HepG2 (cell line): ENCODE measurements at regions not wholly inside any gene's neighbourhood (a gene's known extent, or its start where the extent isn't known, plus 50 kb on each side); places are given as distances from the start of the nearest gene placed in this dataset.

Experiments used
- ATAC-seq: fragments of 200-7000 bp; cut with Tn5 transposase; 3 replicates; pipeline ENCODE4 v1.9.1; 2020; ENCODE audit warnings: mild to moderate bottlenecking, moderate library complexity
- BruUV-seq: library from RNA; stranded (reverse); fragments of 400-500 nt; replicated peaks from 2 replicates; lab custom pipeline; 2021; lab: Mats Ljungman, UMichigan
- CTCF ChIA-PET: fragments of 300-600 bp; formaldehyde crosslinking; extraction: SDS; loops from one replicate; lab custom pipeline; 2021; ENCODE audit warnings: low total read pairs, inconsistent platforms, low intra/inter-chr PET ratio; lab: Yijun Ruan, JAX
- POLR2A ChIA-PET: fragments of 350-600 bp; sonication (Branson Sonifier 250); formaldehyde crosslinking; loops from one replicate; lab custom pipeline; 2020; ENCODE audit warnings: antibody characterized with exemption, inconsistent platforms; lab: Yijun Ruan, JAX
- DNase-seq: peaks from one replicate; pipeline ENCODE4 v3.0.0-alpha.2; 2015; ENCODE audit warnings: low spot score
- FAIRE-seq: peaks from 3 replicates; lab custom pipeline; 2011; peaks lifted over from hg19 to GRCh38; lab: Jason Lieb, UNC
- H2AFZ ChIP-seq: one replicate; pipeline ENCODE4 v1.6.1; 2011; ENCODE audit warnings: low read length, inconsistent platforms
- H3K27ac ChIP-seq: fragments of 300-600 bp; 3 replicates; pipeline ENCODE4 v1.8.0; 2011; ENCODE audit warnings: mixed run types, mild to moderate bottlenecking, mixed read lengths, low read length, inconsistent platforms; ENCODE audit not compliant: insufficient read depth; ENCODE audit errors: extremely low read length
- H3K27me3 ChIP-seq, 2 experiments: fragments of 200-600 bp in 1 of 2; 2 replicates in 1 of 2; 3 replicates in 1 of 2; pipeline versions ENCODE4 v1.6.0 to v1.8.0; 2011; ENCODE audit warnings: low read length in 2 of 2, mild to moderate bottlenecking in 2 of 2, moderate library complexity in 2 of 2, inconsistent platforms in 1 of 2; ENCODE audit not compliant: insufficient read depth in 2 of 2, control insufficient read depth in 1 of 2
- H3K36me3 ChIP-seq, 2 experiments: fragments of 200-600 bp in 1 of 2; replicated peaks in 1 of 2; 2 replicates in 1 of 2; 3 replicates in 1 of 2; pipeline versions ENCODE4 v1.5.1 to v1.8.0; 2011; ENCODE audit warnings: low read length in 2 of 2, inconsistent platforms in 1 of 2; ENCODE audit not compliant: insufficient read depth in 2 of 2, control insufficient read depth in 1 of 2
- H3K4me1 ChIP-seq: 2 replicates; pipeline ENCODE4 v1.5.1; 2012; ENCODE audit warnings: low read length, inconsistent platforms; ENCODE audit not compliant: insufficient read depth
- H3K4me2 ChIP-seq: 2 replicates; pipeline ENCODE4 v1.6.0; 2011; ENCODE audit warnings: low read depth, low read length, inconsistent platforms
- H3K4me3 ChIP-seq, 3 experiments: fragments of 200-600 bp in 1 of 3; sonication (generic), shearing (Covaris generic) in 1 of 3; replicated peaks in 1 of 3; 2 replicates each; pipeline ENCODE4 v1.5.1; 2011 to 2016; ENCODE audit warnings: low read length in 3 of 3, inconsistent platforms in 2 of 3, low read depth in 2 of 3, mild to moderate bottlenecking in 2 of 3, control low read depth in 1 of 3, mixed read lengths in 1 of 3; ENCODE audit not compliant: insufficient read depth in 1 of 3
- H3K79me2 ChIP-seq: one replicate; pipeline ENCODE4 v1.6.1; 2011; ENCODE audit warnings: low read length, inconsistent platforms; ENCODE audit not compliant: insufficient read depth
- H3K9ac ChIP-seq: 2 replicates; pipeline ENCODE4 v1.6.0; 2011; ENCODE audit warnings: mild to moderate bottlenecking, low read depth, low read length, inconsistent platforms; ENCODE audit not compliant: insufficient read depth
- H3K9me3 ChIP-seq: 2 replicates; pipeline ENCODE4 v1.5.1; 2012; ENCODE audit warnings: mild to moderate bottlenecking, low read length
- H4K20me1 ChIP-seq: 2 replicates; pipeline ENCODE4 v1.6.0; 2011; ENCODE audit warnings: inconsistent platforms, mild to moderate bottlenecking, low read length, moderate library complexity; ENCODE audit not compliant: insufficient read depth
- KLF13 ChIP-seq: sonication (generic); formaldehyde crosslinking; IDR thresholded peaks from 2 replicates; pipeline ENCODE4 v1.4.0; 2020; ENCODE audit warnings: mild to moderate bottlenecking, missing genetic modification reagents
- TCF12 ChIP-seq, 2 experiments: fragments of 450-650 bp in 1 of 2; sonication (generic) in 1 of 2; formaldehyde crosslinking in 1 of 2; IDR thresholded peaks; 2 replicates each; pipeline versions ENCODE4 v1.6.1 to v1.8.0; 2017 to 2022; ENCODE audit warnings: antibody characterized with exemption in 1 of 2, mild to moderate bottlenecking in 1 of 2, missing genetic modification reagents in 1 of 2, moderate library complexity in 1 of 2
- ZNF605 ChIP-seq: sonication (generic); formaldehyde crosslinking; IDR thresholded peaks from 2 replicates; pipeline ENCODE4 v1.8.0; 2022; ENCODE audit warnings: mild to moderate bottlenecking, missing genetic modification reagents
- ZNF674 ChIP-seq: sonication (generic); formaldehyde crosslinking; IDR thresholded peaks from 2 replicates; pipeline ENCODE4 v1.5.0; 2020; ENCODE audit warnings: low read depth, mild to moderate bottlenecking, missing genetic modification reagents
- ZNF746 ChIP-seq: sonication (generic); formaldehyde crosslinking; IDR thresholded peaks from 2 replicates; pipeline ENCODE4 v1.8.0; 2022; ENCODE audit warnings: mild to moderate bottlenecking, missing genetic modification reagents
- ZNF777 ChIP-seq: sonication (generic); formaldehyde crosslinking; IDR thresholded peaks from 2 replicates; pipeline ENCODE4 v1.4.0; 2020; ENCODE audit warnings: missing genetic modification reagents
- ZNF816 ChIP-seq: sonication (generic); formaldehyde crosslinking; IDR thresholded peaks from 2 replicates; pipeline ENCODE4 v1.8.0; 2022; ENCODE audit warnings: missing genetic modification reagents, mild to moderate bottlenecking, borderline replicate concordance
- WGBS: methylation state at CpG from one replicate; pipeline ENCODE4 v1.1.6; 2017; ENCODE audit warnings: low lambda C conversion rate; 5-methylcytosine and 5-hydroxymethylcytosine counted together
- in situ Hi-C: cut with HindIII; loops from 2 replicates; pipeline ENCODE4 v1.10.0; 2017; ENCODE audit warnings: low pct_unique_long_range_greater_than_20kb; ENCODE audit not compliant: extremely low pct_ligation_motif_present
- intact Hi-C: fragments of 100-400 bp; cut with micrococcal nuclease; formaldehyde crosslinking; loops from one replicate; pipeline ENCODE4 v1.10.0; 2022; ENCODE audit not compliant: unreplicated experiment
- TF ChIP-seq, protein P1 (sequence below): sonication (generic); formaldehyde crosslinking; conservative IDR thresholded peaks from 2 replicates; pipeline ENCODE4 v1.5.0; 2020; ENCODE audit warnings: missing genetic modification reagents
- TF ChIP-seq, protein P2 (sequence below): sonication (generic); formaldehyde crosslinking; IDR thresholded peaks from 2 replicates; pipeline ENCODE4 v1.5.1; 2020; ENCODE audit warnings: mild to moderate bottlenecking, missing genetic modification reagents, moderate library complexity
- TF ChIP-seq, protein P3 (sequence below): sonication (generic); formaldehyde crosslinking; IDR thresholded peaks from 2 replicates; pipeline ENCODE4 v1.5.1; 2020; ENCODE audit warnings: missing genetic modification reagents, mild to moderate bottlenecking, borderline replicate concordance
- TF ChIP-seq, protein P4 (sequence below): sonication (generic); formaldehyde crosslinking; IDR thresholded peaks from 2 replicates; pipeline ENCODE4 v1.4.0; 2020; ENCODE audit warnings: mild to moderate bottlenecking, missing genetic modification reagents

DNA sequence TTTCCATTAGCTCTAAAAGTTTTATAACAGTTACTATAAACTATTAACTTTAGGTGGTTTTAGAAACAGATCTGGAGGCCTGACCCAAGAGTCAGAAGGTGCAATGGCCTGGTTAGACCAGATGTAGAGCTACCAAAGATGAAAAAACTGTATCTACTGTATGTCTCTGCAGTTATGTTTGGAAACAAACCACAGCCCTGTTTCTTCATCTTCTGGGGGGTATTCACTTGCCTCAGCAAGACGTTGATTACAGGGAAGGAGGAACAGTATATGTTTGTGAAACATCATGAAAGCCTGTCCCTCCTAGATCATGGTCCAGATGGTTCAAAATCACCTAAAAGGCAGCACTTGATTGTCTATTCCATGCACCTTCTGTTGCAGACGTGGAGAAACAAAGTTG, 220.2 kb downstream of the SUCLG1 start:
- 0 out of 5 replicates have a peak, but pooled peaks cover 0 to 11% of the 10 kb centered on the region in 2 experiments for H3K27me3 ChIP-seq
- no peaks in the 10 kb centered on the region for H3K36me3 ChIP-seq
- TF ChIP-seq ZNF746 (CRISPR knock-in tag) = no peak
- TF ChIP-seq, protein P1, sequence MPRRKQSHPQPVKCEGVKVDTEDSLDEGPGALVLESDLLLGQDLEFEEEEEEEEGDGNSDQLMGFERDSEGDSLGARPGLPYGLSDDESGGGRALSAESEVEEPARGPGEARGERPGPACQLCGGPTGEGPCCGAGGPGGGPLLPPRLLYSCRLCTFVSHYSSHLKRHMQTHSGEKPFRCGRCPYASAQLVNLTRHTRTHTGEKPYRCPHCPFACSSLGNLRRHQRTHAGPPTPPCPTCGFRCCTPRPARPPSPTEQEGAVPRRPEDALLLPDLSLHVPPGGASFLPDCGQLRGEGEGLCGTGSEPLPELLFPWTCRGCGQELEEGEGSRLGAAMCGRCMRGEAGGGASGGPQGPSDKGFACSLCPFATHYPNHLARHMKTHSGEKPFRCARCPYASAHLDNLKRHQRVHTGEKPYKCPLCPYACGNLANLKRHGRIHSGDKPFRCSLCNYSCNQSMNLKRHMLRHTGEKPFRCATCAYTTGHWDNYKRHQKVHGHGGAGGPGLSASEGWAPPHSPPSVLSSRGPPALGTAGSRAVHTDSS (CRISPR knock-in tag) = no peak
- TF ChIP-seq, protein P2, sequence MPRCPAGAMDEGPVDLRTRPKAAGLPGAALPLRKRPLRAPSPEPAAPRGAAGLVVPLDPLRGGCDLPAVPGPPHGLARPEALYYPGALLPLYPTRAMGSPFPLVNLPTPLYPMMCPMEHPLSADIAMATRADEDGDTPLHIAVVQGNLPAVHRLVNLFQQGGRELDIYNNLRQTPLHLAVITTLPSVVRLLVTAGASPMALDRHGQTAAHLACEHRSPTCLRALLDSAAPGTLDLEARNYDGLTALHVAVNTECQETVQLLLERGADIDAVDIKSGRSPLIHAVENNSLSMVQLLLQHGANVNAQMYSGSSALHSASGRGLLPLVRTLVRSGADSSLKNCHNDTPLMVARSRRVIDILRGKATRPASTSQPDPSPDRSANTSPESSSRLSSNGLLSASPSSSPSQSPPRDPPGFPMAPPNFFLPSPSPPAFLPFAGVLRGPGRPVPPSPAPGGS (CRISPR knock-in tag) = no peak
- TF ChIP-seq, protein P3, sequence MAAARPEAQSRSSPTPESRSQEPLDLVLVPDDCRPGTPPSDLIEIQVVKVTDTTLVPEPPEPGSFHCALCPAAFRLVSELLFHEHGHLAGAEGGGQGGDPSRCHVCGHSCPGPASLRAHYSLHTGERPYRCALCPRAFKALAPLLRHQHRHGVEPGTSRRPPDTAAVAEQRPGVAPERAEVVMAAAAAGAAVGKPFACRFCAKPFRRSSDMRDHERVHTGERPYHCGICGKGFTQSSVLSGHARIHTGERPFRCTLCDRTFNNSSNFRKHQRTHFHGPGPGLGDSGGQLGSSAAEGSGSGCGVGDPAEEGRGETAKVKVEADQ (CRISPR knock-in tag) = no peak
- no peak for TF ChIP-seq ZNF816 (CRISPR knock-in tag)
- TF ChIP-seq, protein P4, sequence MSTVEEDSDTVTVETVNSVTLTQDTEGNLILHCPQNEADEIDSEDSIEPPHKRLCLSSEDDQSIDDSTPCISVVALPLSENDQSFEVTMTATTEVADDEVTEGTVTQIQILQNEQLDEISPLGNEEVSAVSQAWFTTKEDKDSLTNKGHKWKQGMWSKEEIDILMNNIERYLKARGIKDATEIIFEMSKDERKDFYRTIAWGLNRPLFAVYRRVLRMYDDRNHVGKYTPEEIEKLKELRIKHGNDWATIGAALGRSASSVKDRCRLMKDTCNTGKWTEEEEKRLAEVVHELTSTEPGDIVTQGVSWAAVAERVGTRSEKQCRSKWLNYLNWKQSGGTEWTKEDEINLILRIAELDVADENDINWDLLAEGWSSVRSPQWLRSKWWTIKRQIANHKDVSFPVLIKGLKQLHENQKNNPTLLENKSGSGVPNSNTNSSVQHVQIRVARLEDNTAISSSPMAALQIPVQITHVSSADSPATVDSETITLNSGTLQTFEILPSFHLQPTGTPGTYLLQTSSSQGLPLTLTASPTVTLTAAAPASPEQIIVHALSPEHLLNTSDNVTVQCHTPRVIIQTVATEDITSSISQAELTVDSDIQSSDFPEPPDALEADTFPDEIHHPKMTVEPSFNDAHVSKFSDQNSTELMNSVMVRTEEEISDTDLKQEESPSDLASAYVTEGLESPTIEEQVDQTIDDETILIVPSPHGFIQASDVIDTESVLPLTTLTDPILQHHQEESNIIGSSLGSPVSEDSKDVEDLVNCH = no peak
- no peak for TF ChIP-seq ZNF777 (CRISPR knock-in tag)
- no peak for TF ChIP-seq ZNF605 (CRISPR knock-in tag)
- no peak for TF ChIP-seq ZNF674
- no peak for TF ChIP-seq TCF12 (IDR thresholded peaks at IDR 0.05)
- TF ChIP-seq TCF12 (CRISPR knock-in tag; IDR thresholded peaks at IDR 0.05) = no peak
- no peak for TF ChIP-seq KLF13 (CRISPR knock-in tag)
- TF ChIP-seq, all 625 proteins: peak for 0
- FAIRE-seq = no peak
- no peaks in the 10 kb centered on the region for H3K9me3 ChIP-seq
- H3K27ac ChIP-seq = no peak overlapping the region
- WGBS = 0% methylated on average over 2 of the region's 2 CpGs
- ChIA-PET CTCF (no interaction called here), POLR2A (interaction anchor here (0.6 kb wide), 1 partner anchor 286 kb away, joined by 3 read pairs; no protein-coding TSS in a partner anchor)
- no peak for DNase-seq
- H3K4me1 ChIP-seq = no peaks in the 10 kb centered on the region
- H3K4me2 ChIP-seq = no peak overlapping the region
- H3K9ac ChIP-seq = no peak overlapping the region
- H3K4me3 ChIP-seq = no peak overlapping the region
- intact Hi-C loops = no loop called here
- no peaks in the 10 kb centered on the region for H4K20me1 ChIP-seq
- no peak for ATAC-seq
- BruUV-seq = no TSS peak
- H3K79me2 ChIP-seq = no peaks in the 10 kb centered on the region
- in situ Hi-C loops = no loop called here
- H2AFZ ChIP-seq = no peak overlapping the region
